HepG2 (cell line): ENCODE measurements at regions not wholly inside any gene's neighbourhood (a gene's known extent, or its start where the extent isn't known, plus 50 kb on each side); places are given as distances from the start of the nearest gene placed in this dataset.

Source experiments
- ATAC-seq: fragments of 200-7000 bp; cut with Tn5 transposase; 3 replicates; pipeline ENCODE4 v1.9.1; 2020; ENCODE audit warnings: mild to moderate bottlenecking, moderate library complexity
- BruUV-seq: library from RNA; stranded (reverse); fragments of 400-500 nt; replicated peaks from 2 replicates; lab custom pipeline; 2021; lab: Mats Ljungman, UMichigan
- CTCF ChIA-PET: fragments of 300-600 bp; formaldehyde crosslinking; extraction: SDS; loops from one replicate; lab custom pipeline; 2021; ENCODE audit warnings: low total read pairs, inconsistent platforms, low intra/inter-chr PET ratio; lab: Yijun Ruan, JAX
- POLR2A ChIA-PET: fragments of 350-600 bp; sonication (Branson Sonifier 250); formaldehyde crosslinking; loops from one replicate; lab custom pipeline; 2020; ENCODE audit warnings: antibody characterized with exemption, inconsistent platforms; lab: Yijun Ruan, JAX
- DNase-seq: peaks from one replicate; pipeline ENCODE4 v3.0.0-alpha.2; 2015; ENCODE audit warnings: low spot score
- FAIRE-seq: peaks from 3 replicates; lab custom pipeline; 2011; peaks lifted over from hg19 to GRCh38; lab: Jason Lieb, UNC
- H2AFZ ChIP-seq: one replicate; pipeline ENCODE4 v1.6.1; 2011; ENCODE audit warnings: low read length, inconsistent platforms
- H3K27ac ChIP-seq: fragments of 300-600 bp; 3 replicates; pipeline ENCODE4 v1.8.0; 2011; ENCODE audit warnings: mixed run types, mild to moderate bottlenecking, mixed read lengths, low read length, inconsistent platforms; ENCODE audit not compliant: insufficient read depth; ENCODE audit errors: extremely low read length
- H3K27me3 ChIP-seq, 2 experiments: fragments of 200-600 bp in 1 of 2; 2 replicates in 1 of 2; 3 replicates in 1 of 2; pipeline versions ENCODE4 v1.6.0 to v1.8.0; 2011; ENCODE audit warnings: low read length in 2 of 2, mild to moderate bottlenecking in 2 of 2, moderate library complexity in 2 of 2, inconsistent platforms in 1 of 2; ENCODE audit not compliant: insufficient read depth in 2 of 2, control insufficient read depth in 1 of 2
- H3K36me3 ChIP-seq, 2 experiments: fragments of 200-600 bp in 1 of 2; replicated peaks in 1 of 2; 2 replicates in 1 of 2; 3 replicates in 1 of 2; pipeline versions ENCODE4 v1.5.1 to v1.8.0; 2011; ENCODE audit warnings: low read length in 2 of 2, inconsistent platforms in 1 of 2; ENCODE audit not compliant: insufficient read depth in 2 of 2, control insufficient read depth in 1 of 2
- H3K4me1 ChIP-seq: 2 replicates; pipeline ENCODE4 v1.5.1; 2012; ENCODE audit warnings: low read length, inconsistent platforms; ENCODE audit not compliant: insufficient read depth
- H3K4me2 ChIP-seq: 2 replicates; pipeline ENCODE4 v1.6.0; 2011; ENCODE audit warnings: low read depth, low read length, inconsistent platforms
- H3K4me3 ChIP-seq, 3 experiments: fragments of 200-600 bp in 1 of 3; sonication (generic), shearing (Covaris generic) in 1 of 3; replicated peaks in 1 of 3; 2 replicates each; pipeline ENCODE4 v1.5.1; 2011 to 2016; ENCODE audit warnings: low read length in 3 of 3, inconsistent platforms in 2 of 3, low read depth in 2 of 3, mild to moderate bottlenecking in 2 of 3, control low read depth in 1 of 3, mixed read lengths in 1 of 3; ENCODE audit not compliant: insufficient read depth in 1 of 3
- H3K79me2 ChIP-seq: one replicate; pipeline ENCODE4 v1.6.1; 2011; ENCODE audit warnings: low read length, inconsistent platforms; ENCODE audit not compliant: insufficient read depth
- H3K9ac ChIP-seq: 2 replicates; pipeline ENCODE4 v1.6.0; 2011; ENCODE audit warnings: mild to moderate bottlenecking, low read depth, low read length, inconsistent platforms; ENCODE audit not compliant: insufficient read depth
- H3K9me3 ChIP-seq: 2 replicates; pipeline ENCODE4 v1.5.1; 2012; ENCODE audit warnings: mild to moderate bottlenecking, low read length
- H4K20me1 ChIP-seq: 2 replicates; pipeline ENCODE4 v1.6.0; 2011; ENCODE audit warnings: inconsistent platforms, mild to moderate bottlenecking, low read length, moderate library complexity; ENCODE audit not compliant: insufficient read depth
- HIVEP1 ChIP-seq: sonication (generic); formaldehyde crosslinking; IDR thresholded peaks from 2 replicates; pipeline ENCODE4 v1.4.0; 2020; ENCODE audit warnings: mild to moderate bottlenecking, missing genetic modification reagents
- MXI1 ChIP-seq: IDR thresholded peaks from 3 replicates; pipeline ENCODE4 v1.6.1; 2012; ENCODE audit warnings: low read depth, low read length, inconsistent platforms, borderline replicate concordance
- PHB2 ChIP-seq: fragments of 450-650 bp; IDR thresholded peaks from 2 replicates; pipeline ENCODE4 v1.6.1; 2018; ENCODE audit not compliant: partially characterized antibody
- REPIN1 ChIP-seq: sonication (generic); formaldehyde crosslinking; IDR thresholded peaks from 2 replicates; pipeline ENCODE4 v1.8.0; 2022; ENCODE audit warnings: missing genetic modification reagents, low read depth, mild to moderate bottlenecking, borderline replicate concordance
- SALL1 ChIP-seq: sonication (generic); formaldehyde crosslinking; IDR thresholded peaks from 2 replicates; pipeline ENCODE4 v1.8.0; 2022; ENCODE audit warnings: mild to moderate bottlenecking, missing genetic modification reagents
- SP1 ChIP-seq, 2 experiments: fragments of 450-650 bp in 1 of 2; sonication (generic) in 1 of 2; formaldehyde crosslinking in 1 of 2; IDR thresholded peaks; 2 replicates each; pipeline versions ENCODE4 v1.4.0 to v1.6.1; 2016 to 2020; ENCODE audit warnings: missing genetic modification reagents in 1 of 2
- WGBS: methylation state at CpG from one replicate; pipeline ENCODE4 v1.1.6; 2017; ENCODE audit warnings: low lambda C conversion rate; 5-methylcytosine and 5-hydroxymethylcytosine counted together
- in situ Hi-C: cut with HindIII; loops from 2 replicates; pipeline ENCODE4 v1.10.0; 2017; ENCODE audit warnings: low pct_unique_long_range_greater_than_20kb; ENCODE audit not compliant: extremely low pct_ligation_motif_present
- intact Hi-C: fragments of 100-400 bp; cut with micrococcal nuclease; formaldehyde crosslinking; loops from one replicate; pipeline ENCODE4 v1.10.0; 2022; ENCODE audit not compliant: unreplicated experiment
- TF ChIP-seq, protein P1 (sequence below): sonication (generic); formaldehyde crosslinking; IDR thresholded peaks from 2 replicates; pipeline ENCODE4 v1.9.0; 2022; ENCODE audit warnings: low read depth, missing genetic modification reagents
- TF ChIP-seq, protein P2 (sequence below): sonication (generic); formaldehyde crosslinking; IDR thresholded peaks from 2 replicates; pipeline ENCODE4 v1.4.0; 2020; ENCODE audit warnings: missing genetic modification reagents
- TF ChIP-seq, protein P3 (sequence below): sonication (generic); formaldehyde crosslinking; IDR thresholded peaks from 2 replicates; pipeline ENCODE4; 2020; ENCODE audit warnings: missing genetic modification reagents, mild to moderate bottlenecking, borderline replicate concordance
- TF ChIP-seq, protein P4 (sequence below): sonication (generic); formaldehyde crosslinking; conservative IDR thresholded peaks from 2 replicates; pipeline ENCODE4 v1.4.0; 2020; ENCODE audit warnings: missing genetic modification reagents

DNA sequence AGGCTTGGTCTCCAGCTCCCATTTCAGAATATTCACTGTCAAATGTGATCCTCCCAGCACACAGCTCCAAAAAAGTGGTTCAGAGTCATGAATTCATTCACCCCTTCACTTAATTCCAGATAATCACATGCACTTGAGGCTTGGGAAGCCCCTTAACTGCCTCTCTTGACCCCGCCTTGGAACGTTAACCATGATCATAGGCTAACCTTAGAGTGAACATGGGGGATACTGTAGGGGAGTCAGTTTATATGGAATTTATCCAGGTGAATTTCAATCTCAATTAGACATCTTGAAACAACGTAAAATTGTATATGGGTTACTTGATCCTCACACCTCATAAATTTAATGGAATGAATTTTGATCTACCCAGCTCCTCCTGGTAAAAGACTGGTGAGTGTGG lies 346.8 kb upstream of the ARID1B start:
- intact Hi-C loops = no loop called here
- FAIRE-seq = no peak
- TF ChIP-seq SALL1 (CRISPR knock-in tag) (no peak), PHB2 (no peak), REPIN1 (CRISPR knock-in tag) (no peak), SP1 (IDR thresholded peaks at IDR 0.05) (no peak), SP1 (CRISPR knock-in tag; IDR thresholded peaks at IDR 0.05) (no peak), HIVEP1 (CRISPR knock-in tag) (no peak), MXI1 (no peak)
- TF ChIP-seq, protein P1, sequence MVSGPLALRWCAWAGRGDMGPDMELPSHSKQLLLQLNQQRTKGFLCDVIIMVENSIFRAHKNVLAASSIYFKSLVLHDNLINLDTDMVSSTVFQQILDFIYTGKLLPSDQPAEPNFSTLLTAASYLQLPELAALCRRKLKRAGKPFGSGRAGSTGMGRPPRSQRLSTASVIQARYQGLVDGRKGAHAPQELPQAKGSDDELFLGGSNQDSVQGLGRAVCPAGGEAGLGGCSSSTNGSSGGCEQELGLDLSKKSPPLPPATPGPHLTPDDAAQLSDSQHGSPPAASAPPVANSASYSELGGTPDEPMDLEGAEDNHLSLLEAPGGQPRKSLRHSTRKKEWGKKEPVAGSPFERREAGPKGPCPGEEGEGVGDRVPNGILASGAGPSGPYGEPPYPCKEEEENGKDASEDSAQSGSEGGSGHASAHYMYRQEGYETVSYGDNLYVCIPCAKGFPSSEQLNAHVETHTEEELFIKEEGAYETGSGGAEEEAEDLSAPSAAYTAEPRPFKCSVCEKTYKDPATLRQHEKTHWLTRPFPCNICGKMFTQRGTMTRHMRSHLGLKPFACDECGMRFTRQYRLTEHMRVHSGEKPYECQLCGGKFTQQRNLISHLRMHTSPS = no peak
- TF ChIP-seq, protein P2, sequence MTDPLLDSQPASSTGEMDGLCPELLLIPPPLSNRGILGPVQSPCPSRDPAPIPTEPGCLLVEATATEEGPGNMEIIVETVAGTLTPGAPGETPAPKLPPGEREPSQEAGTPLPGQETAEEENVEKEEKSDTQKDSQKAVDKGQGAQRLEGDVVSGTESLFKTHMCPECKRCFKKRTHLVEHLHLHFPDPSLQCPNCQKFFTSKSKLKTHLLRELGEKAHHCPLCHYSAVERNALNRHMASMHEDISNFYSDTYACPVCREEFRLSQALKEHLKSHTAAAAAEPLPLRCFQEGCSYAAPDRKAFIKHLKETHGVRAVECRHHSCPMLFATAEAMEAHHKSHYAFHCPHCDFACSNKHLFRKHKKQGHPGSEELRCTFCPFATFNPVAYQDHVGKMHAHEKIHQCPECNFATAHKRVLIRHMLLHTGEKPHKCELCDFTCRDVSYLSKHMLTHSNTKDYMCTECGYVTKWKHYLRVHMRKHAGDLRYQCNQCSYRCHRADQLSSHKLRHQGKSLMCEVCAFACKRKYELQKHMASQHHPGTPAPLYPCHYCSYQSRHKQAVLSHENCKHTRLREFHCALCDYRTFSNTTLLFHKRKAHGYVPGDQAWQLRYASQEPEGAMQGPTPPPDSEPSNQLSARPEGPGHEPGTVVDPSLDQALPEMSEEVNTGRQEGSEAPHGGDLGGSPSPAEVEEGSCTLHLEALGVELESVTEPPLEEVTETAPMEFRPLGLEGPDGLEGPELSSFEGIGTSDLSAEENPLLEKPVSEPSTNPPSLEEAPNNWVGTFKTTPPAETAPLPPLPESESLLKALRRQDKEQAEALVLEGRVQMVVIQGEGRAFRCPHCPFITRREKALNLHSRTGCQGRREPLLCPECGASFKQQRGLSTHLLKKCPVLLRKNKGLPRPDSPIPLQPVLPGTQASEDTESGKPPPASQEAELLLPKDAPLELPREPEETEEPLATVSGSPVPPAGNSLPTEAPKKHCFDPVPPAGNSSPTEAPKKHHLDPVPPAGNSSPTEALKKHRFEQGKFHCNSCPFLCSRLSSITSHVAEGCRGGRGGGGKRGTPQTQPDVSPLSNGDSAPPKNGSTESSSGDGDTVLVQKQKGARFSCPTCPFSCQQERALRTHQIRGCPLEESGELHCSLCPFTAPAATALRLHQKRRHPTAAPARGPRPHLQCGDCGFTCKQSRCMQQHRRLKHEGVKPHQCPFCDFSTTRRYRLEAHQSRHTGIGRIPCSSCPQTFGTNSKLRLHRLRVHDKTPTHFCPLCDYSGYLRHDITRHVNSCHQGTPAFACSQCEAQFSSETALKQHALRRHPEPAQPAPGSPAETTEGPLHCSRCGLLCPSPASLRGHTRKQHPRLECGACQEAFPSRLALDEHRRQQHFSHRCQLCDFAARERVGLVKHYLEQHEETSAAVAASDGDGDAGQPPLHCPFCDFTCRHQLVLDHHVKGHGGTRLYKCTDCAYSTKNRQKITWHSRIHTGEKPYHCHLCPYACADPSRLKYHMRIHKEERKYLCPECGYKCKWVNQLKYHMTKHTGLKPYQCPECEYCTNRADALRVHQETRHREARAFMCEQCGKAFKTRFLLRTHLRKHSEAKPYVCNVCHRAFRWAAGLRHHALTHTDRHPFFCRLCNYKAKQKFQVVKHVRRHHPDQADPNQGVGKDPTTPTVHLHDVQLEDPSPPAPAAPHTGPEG = no peak
- TF ChIP-seq, protein P3, sequence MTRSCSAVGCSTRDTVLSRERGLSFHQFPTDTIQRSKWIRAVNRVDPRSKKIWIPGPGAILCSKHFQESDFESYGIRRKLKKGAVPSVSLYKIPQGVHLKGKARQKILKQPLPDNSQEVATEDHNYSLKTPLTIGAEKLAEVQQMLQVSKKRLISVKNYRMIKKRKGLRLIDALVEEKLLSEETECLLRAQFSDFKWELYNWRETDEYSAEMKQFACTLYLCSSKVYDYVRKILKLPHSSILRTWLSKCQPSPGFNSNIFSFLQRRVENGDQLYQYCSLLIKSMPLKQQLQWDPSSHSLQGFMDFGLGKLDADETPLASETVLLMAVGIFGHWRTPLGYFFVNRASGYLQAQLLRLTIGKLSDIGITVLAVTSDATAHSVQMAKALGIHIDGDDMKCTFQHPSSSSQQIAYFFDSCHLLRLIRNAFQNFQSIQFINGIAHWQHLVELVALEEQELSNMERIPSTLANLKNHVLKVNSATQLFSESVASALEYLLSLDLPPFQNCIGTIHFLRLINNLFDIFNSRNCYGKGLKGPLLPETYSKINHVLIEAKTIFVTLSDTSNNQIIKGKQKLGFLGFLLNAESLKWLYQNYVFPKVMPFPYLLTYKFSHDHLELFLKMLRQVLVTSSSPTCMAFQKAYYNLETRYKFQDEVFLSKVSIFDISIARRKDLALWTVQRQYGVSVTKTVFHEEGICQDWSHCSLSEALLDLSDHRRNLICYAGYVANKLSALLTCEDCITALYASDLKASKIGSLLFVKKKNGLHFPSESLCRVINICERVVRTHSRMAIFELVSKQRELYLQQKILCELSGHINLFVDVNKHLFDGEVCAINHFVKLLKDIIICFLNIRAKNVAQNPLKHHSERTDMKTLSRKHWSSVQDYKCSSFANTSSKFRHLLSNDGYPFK = no peak
- TF ChIP-seq, protein P4, sequence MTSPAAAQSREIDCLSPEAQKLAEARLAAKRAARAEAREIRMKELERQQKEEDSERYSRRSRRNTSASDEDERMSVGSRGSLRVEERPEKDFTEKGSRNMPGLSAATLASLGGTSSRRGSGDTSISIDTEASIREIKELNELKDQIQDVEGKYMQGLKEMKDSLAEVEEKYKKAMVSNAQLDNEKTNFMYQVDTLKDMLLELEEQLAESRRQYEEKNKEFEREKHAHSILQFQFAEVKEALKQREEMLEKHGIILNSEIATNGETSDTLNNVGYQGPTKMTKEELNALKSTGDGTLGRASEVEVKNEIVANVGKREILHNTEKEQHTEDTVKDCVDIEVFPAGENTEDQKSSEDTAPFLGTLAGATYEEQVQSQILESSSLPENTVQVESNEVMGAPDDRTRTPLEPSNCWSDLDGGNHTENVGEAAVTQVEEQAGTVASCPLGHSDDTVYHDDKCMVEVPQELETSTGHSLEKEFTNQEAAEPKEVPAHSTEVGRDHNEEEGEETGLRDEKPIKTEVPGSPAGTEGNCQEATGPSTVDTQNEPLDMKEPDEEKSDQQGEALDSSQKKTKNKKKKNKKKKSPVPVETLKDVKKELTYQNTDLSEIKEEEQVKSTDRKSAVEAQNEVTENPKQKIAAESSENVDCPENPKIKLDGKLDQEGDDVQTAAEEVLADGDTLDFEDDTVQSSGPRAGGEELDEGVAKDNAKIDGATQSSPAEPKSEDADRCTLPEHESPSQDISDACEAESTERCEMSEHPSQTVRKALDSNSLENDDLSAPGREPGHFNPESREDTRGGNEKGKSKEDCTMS = no peak

More for the DNA sequence above, 346.8 kb upstream of the ARID1B start:
- 0% methylated on average over 3 of the region's 3 CpGs for WGBS
- no peaks in the 10 kb centered on the region for H3K27me3 ChIP-seq
- no peaks in the 10 kb centered on the region for H4K20me1 ChIP-seq
- no peak overlapping the region for H3K4me3 ChIP-seq
- H3K27ac ChIP-seq = no peak overlapping the region
- in situ Hi-C loops = no loop called here
- POLR2A ChIA-PET = no interaction called here
- H3K4me1 ChIP-seq = no peaks in the 10 kb centered on the region
- H3K79me2 ChIP-seq = no peaks in the 10 kb centered on the region
- H3K9me3 ChIP-seq = no peaks in the 10 kb centered on the region
- CTCF ChIA-PET = no interaction called here
- DNase-seq (no peak), ATAC-seq (no peak)
- no peak overlapping the region for H3K9ac ChIP-seq
- H2AFZ ChIP-seq = no peak overlapping the region
- no peak overlapping the region for H3K4me2 ChIP-seq
- H3K36me3 ChIP-seq = no peaks in the 10 kb centered on the region
- BruUV-seq = no TSS peak
